ENCODE measurements at regions not wholly inside any gene's neighbourhood (a gene's known extent, or its start where the extent isn't known, plus 50 kb on each side); places are given as distances from the start of the nearest gene placed in this dataset.

DNA sequence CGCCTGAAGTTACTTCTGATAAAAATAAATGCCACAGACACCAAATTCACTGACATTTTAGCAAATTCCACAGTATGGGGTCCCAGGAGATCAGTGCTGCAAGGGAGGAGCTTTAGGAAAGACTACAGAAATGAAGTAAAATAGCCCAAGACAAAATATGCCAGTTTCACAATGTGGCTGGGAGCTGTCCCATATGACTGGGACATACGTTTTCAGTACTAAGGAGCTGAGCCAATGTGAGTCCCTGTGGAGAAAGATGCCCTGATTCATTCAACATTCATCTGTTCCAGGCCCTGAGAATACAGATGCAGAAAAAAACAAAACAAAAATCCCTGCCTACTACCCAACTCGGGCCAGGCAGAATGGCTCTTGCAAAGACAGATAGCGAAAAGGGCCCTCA lies 63.4 kb upstream of the FAM174B start:
- TF ChIP-seq, protein P1, sequence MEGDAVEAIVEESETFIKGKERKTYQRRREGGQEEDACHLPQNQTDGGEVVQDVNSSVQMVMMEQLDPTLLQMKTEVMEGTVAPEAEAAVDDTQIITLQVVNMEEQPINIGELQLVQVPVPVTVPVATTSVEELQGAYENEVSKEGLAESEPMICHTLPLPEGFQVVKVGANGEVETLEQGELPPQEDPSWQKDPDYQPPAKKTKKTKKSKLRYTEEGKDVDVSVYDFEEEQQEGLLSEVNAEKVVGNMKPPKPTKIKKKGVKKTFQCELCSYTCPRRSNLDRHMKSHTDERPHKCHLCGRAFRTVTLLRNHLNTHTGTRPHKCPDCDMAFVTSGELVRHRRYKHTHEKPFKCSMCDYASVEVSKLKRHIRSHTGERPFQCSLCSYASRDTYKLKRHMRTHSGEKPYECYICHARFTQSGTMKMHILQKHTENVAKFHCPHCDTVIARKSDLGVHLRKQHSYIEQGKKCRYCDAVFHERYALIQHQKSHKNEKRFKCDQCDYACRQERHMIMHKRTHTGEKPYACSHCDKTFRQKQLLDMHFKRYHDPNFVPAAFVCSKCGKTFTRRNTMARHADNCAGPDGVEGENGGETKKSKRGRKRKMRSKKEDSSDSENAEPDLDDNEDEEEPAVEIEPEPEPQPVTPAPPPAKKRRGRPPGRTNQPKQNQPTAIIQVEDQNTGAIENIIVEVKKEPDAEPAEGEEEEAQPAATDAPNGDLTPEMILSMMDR (conservative IDR thresholded peaks at IDR 0.05 in 1 of 2, IDR thresholded peaks at IDR 0.05 in 1 of 2; ENCODE audit: extremely low read depth in 1 of 2, insufficient read depth in 1 of 2, low read depth in 1 of 2, low read length in 2 of 2): no peak
- TF ChIP-seq EZH2 (IDR thresholded peaks at IDR 0.05; ENCODE audit: borderline replicate concordance, low read length): no peak

Measured in mammary epithelial cell (primary cell).